Left kidney (tissue), 1 donor: ENCODE measurements at regions not wholly inside any gene's neighbourhood (a gene's known extent, or its start where the extent isn't known, plus 50 kb on each side); places are given as distances from the start of the nearest gene placed in this dataset.

Source experiments
- DNase-seq: peaks from one replicate; pipeline ENCODE4 v3.0.0-alpha.2; 2013

DNA sequence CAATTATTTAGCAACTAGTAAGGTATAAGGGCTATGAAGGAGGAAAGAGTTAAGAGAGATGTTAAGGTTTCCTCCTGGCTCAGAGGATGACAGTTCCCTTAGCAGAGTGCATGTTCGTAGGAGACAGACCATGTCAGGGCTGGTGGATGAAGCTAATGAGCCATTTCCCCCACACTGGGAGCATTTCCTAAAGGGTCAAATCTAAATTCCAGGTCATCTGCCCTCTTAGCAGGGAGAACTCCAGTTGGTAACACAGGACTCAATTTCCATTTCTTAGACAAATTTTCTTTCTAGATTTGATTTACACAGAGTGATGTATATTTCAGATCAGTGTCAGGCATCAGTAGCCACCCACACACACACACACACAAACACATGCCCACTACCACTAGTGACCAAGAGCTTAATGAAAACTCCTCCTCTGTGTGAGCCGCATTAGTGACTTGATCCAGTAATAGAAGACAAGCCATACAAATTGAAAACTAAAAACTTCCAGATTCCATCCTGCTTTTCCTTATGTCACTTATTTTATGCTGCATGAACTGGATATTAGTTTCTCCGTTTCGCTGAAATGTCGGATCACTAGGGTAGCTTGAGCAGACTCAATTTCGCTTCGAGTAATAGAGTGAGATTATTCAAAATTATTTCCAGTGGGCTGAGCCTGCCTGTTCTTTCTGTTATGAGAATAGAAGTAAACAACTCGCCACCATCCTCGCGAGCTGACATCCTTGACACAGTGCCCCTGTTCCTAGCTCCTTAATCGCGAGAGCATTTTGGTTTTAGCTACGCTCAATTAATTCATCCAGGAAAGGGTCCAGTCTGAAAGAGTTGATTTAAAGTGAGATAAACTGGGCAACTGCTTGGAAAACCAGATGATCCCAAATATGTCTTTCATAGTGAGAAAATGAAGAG lies 582.6 kb downstream of the SOX6 start:
- DNase-seq: no peak

GRCh38 chr11:15774388-15774939 lies 581.9 kb downstream of the SOX6 start:
- no peak for DNase-seq

GRCh38 chr11:15775015-15775541 lies 581.3 kb downstream of the SOX6 start:
- DNase-seq: no peak

DNA sequence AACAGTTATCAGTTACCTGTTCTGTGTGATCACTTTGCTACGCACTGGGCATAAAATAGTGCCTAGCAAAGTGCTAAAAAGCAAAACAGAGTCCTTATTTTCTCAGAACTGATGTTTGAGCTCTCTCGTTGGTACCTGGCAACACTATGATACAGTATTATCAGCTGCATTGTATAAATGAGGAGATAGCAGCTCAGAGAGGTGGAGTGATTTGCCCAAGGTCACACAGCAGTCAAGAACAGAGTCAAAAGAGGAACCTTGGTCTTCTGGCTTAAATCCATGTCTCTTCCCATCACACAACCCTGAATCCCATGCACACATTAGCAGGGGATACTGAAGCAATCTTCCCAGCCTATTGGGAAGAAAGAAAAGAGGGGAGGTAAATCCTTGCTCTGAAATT lies 580.5 kb downstream of the SOX6 start:
- DNase-seq: no peak

DNA sequence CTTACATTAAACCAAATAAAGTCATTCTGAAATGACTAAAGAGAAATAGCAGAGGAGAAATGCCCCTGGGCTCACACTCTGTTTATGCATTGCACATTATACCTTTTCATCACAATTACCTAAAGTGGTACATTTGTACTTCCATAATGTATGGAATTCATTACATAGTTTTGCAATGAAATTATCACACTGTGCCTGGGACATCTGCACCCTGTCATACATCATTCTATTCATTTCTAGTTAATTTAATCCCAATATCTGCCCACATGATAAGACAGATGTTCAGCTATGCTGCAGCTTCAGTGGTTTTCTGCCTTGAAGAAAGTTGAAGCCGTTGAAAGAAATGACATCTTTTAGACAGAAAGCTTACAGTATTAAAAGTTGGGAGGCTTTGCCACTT lies 580.0 kb downstream of the SOX6 start:
- DNase-seq: no peak

DNA sequence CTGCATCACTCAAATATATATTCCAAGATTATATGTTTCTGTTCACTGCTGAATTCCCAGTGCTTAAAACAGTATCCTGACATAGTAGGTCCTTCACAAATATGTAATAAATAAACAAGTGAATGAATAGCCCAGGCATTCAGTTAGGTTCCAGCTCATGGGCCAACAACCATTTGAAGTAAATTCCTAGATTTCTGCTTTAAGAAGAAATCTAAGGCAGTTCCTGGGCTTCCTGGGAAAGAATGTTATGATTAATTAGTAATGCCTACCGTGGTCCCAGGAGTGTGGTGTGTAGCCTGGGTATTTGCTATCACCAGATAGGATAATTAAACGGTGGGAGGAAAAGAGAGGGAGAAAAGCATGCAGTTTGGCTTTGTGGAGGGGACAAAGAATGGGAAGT lies 576.8 kb downstream of the SOX6 start:
- no peak for DNase-seq

DNA sequence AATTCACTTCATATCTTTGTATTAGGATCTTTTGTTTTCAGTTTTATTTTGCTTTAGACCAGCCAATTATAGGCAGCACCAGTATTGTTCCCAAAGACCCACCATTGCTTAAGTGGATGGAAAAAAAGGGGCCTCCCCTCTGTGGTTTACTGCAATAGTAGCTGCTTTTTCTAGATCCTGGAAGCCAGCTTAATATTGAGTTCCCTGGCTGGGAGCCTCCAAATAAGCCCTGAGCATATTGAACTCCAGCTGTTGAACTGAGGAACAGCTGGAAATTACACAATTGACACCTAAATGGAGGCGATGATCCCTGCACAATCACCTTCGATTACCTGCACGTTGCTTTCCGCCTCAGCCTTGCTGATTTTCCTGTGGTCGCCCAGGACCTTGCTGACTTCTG lies 576.0 kb downstream of the SOX6 start:
- DNase-seq: no peak

DNA sequence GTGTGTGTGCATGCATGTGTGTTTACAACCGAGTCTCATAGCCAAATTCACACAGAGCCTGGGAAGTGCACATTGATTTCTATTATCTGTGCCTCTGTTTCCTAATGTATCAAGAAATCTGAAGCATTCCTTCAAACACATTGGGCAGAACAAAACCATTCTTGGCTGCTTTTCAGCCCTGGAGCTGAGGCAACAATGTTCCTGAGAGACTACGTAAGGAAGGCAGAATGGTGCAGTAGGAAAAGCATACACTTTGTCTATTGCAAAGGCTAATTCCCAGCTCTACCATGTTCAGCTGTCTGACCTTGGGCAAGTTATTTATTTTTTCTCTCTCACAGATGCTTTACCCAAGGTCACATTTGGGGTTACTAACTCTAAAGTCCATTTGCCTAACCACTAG lies 575.5 kb downstream of the SOX6 start:
- no peak for DNase-seq

DNA sequence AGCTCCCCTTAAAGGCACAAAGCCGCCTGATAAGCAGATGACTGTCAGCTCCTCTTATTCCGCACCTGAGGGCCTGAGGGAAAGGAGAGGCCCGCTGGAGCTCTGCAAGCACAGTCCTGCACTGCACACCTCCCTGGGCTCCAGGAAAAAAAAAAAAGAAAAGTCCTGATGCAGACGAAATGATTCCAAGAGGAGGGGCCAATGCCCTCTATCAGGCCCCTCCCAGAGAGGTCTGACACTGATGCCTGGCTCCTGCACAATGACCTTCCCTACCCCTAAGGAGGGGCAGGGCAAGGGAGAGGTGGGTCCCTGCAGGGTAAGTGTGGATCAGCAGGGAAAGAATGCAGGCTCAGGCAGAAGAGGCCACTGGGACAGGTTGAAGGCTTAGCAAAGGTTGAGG lies 572.7 kb downstream of the SOX6 start:
- no peak for DNase-seq

- DNase-seq: no peak
These were observed 563.0 kb downstream of the SOX6 start for GRCh38 chr11:15793043-15793996.

- DNase-seq: no peak
These were observed 561.8 kb downstream of the SOX6 start for GRCh38 chr11:15794361-15795150.

DNA sequence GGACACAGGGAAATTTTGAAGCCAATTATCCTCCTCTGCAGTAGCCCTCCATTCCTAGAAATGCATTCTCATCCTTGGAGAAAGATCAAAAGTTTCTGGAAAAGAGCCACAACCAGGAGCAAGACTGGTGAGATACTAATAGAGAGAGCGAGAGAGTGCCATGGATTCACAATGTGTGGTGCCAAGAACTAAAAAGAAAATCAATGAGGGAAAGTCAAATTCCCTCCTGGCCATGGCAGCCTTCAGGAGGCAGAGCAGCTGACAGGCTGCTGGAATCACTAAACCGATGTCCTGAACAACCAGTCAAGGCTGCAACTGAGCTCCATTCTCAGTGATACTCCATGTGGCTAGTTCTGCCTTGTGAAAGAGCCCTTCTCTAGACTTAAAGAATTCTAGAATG lies 561.0 kb downstream of the SOX6 start:
- DNase-seq: no peak

GRCh38 chr11:15800111-15800800 lies 556.1 kb downstream of the SOX6 start:
- no peak for DNase-seq

DNA sequence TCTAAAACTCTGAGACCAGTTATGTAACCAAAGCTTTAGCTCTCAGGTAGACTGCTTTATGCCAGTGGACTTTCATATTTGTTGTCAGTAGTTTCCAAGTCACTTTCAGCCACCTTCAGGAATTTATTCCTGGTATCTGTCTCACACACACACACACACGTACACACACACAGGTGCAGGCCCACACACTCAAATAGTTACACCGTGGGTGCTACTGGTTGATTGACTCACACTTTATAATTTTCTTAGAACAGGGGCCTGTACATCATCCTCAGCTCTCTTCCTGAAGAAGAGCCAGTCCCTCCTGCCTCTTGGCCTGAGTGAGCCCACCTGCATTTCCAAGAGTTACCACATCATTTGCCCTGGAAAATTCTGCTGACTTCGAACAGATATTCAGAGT lies 555.2 kb downstream of the SOX6 start:
- no peak for DNase-seq

DNA sequence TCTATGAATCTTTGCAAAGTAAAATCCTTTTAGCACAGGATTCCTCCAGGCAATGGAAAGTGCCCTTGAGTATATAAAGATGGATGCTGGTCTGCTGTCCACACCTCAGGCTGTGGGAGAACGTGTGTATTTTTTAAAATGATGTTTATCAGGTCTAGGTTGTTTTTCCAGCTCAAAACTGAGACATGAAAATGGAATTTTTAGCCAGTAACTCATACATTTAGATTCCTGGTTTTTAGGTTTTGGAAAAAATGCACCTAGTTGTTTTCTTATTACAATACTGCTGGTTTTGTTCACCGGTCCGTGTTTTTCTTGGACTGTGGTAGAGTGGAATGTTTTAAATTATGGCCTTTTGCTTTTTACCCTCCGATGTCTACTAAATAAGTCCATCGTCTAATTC lies 554.7 kb downstream of the SOX6 start:
- no peak for DNase-seq

- DNase-seq: no peak
These were observed 550.6 kb downstream of the SOX6 start for GRCh38 chr11:15805726-15806125.

GRCh38 chr11:15806217-15806616 lies 550.1 kb downstream of the SOX6 start:
- no peak for DNase-seq

DNA sequence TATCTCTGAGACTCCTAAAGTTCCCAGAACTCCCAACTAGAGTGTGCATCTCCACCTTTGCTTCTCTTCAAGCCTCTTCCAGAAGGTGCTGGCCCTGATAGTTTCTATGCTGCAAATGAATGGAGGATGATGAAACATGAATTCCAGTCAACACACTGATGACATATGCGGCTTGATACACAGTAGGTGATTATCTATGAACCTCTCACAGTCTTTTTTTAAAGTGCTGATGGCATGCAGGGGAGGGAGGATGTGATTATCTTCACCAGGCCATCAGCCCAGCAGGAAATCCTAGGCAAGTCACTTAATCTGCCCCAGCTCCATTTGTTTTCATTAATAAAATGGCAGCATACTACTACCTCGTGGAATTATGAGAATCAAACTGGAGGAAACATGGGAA lies 548.5 kb downstream of the SOX6 start:
- DNase-seq: no peak

- DNase-seq: no peak
These were observed 546.3 kb downstream of the SOX6 start for GRCh38 chr11:15810082-15810481.

DNA sequence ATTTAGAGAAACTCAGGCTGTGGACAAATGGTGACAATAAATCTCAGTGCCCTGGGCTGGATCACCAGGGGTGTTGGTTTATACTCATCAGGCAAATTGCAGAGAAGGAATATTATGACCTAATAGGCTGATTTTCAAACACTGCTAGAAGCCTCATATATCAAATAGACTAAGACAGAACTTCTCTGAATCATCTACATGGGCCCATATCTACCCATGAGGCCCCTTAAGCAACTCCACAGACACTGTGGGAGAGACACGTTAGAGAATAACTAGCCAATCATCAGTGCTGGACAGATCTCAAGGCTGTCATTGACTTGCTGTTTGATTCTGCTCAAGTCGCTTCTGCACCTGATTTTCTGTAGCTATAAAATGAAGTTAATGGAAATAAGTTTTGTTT lies 545.8 kb downstream of the SOX6 start:
- no peak for DNase-seq
